SK-N-SH (cell line): ENCODE measurements at regions not wholly inside any gene's neighbourhood (a gene's known extent, or its start where the extent isn't known, plus 50 kb on each side); places are given as distances from the start of the nearest gene placed in this dataset.

Experiments
- CTCF ChIA-PET: fragments of 300-600, 350-600 bp; formaldehyde crosslinking; extraction: SDS; loops from one replicate; lab custom pipeline; 2021; lab: Yijun Ruan, JAX
- POLR2A ChIA-PET: fragments of 350-600 bp; sonication (Branson Sonifier 250); formaldehyde crosslinking; extraction: SDS; loops from one replicate; lab custom pipeline; 2020; ENCODE audit warnings: antibody characterized with exemption, inconsistent platforms; lab: Yijun Ruan, JAX
- DNase-seq: peaks from one replicate; pipeline ENCODE4 v3.0.0; 2012
- H2AFZ ChIP-seq: fragments of 200-600 bp; sonication (generic); 2 replicates; pipeline ENCODE4 v1.8.1; 2016; ENCODE audit warnings: antibody characterized with exemption, mild to moderate bottlenecking, low read depth
- H3F3A ChIP-seq: fragments of 200-600 bp; sonication (generic); replicated peaks from 2 replicates; pipeline ENCODE3; 2016; ENCODE audit warnings: antibody characterized with exemption, mild to moderate bottlenecking; ENCODE audit not compliant: insufficient read depth
- H3K27ac ChIP-seq, 2 experiments: fragments of 200-500 bp in 1 of 2; fragments of 200-600 bp in 1 of 2; sonication (Bioruptor generic) in 1 of 2; sonication (generic), shearing (Covaris generic) in 1 of 2; 2 replicates each; pipeline versions ENCODE4 v1.5.1 to v1.6.1; 2014 to 2016; ENCODE audit warnings: low read depth in 2 of 2, inconsistent platforms in 1 of 2, low read length in 1 of 2, mild to moderate bottlenecking in 1 of 2, mixed read lengths in 1 of 2
- H3K27me3 ChIP-seq: fragments of 200-600 bp; sonication (generic), shearing (Covaris generic); 2 replicates; pipeline ENCODE4 v1.6.1; 2016; ENCODE audit warnings: mixed run types; ENCODE audit not compliant: insufficient read depth
- H3K36me3 ChIP-seq, 2 experiments: fragments of 200-500 bp in 1 of 2; fragments of 200-600 bp in 1 of 2; sonication (Bioruptor generic) in 1 of 2; sonication (generic) in 1 of 2; replicated peaks in 1 of 2; 2 replicates each; pipeline versions ENCODE3 to v1.5.1; 2014 to 2016; ENCODE audit warnings: low read length in 1 of 2, mild to moderate bottlenecking in 1 of 2; ENCODE audit not compliant: insufficient read depth in 2 of 2, control insufficient read depth in 1 of 2
- H3K4me1 ChIP-seq, 2 experiments: fragments of 200-500 bp in 1 of 2; fragments of 200-600 bp in 1 of 2; sonication (Bioruptor generic) in 1 of 2; sonication (generic), shearing (Covaris generic) in 1 of 2; 2 replicates each; pipeline versions ENCODE4 v1.5.1 to v1.6.1; 2014 to 2016; ENCODE audit warnings: low read depth in 1 of 2, low read length in 1 of 2, mixed run types in 1 of 2; ENCODE audit not compliant: insufficient read depth in 2 of 2, control insufficient read depth in 1 of 2
- H3K4me2 ChIP-seq: fragments of 200-600 bp; sonication (generic), shearing (Covaris generic); 2 replicates; pipeline ENCODE4 v1.6.1; 2017; ENCODE audit warnings: mixed run types
- H3K4me3 ChIP-seq, 2 experiments: fragments of 200-500 bp in 1 of 2; fragments of 200-600 bp in 1 of 2; sonication (Bioruptor generic) in 1 of 2; sonication (generic), shearing (Covaris generic) in 1 of 2; 2 replicates each; pipeline versions ENCODE4 v1.5.1 to v1.8.1; 2014 to 2016; ENCODE audit warnings: low read depth in 2 of 2, inconsistent platforms in 1 of 2, low read length in 1 of 2, mild to moderate bottlenecking in 1 of 2, mixed read lengths in 1 of 2, moderate library complexity in 1 of 2
- H3K79me2 ChIP-seq: fragments of 200-600 bp; sonication (generic); 2 replicates; pipeline ENCODE4 v1.8.1; 2017; ENCODE audit warnings: mild to moderate bottlenecking; ENCODE audit not compliant: insufficient read depth
- H3K9ac ChIP-seq: fragments of 200-600 bp; sonication (generic); 2 replicates; pipeline ENCODE4 v1.6.1; 2017; ENCODE audit warnings: mixed run types
- H3K9me2 ChIP-seq: fragments of 200-600 bp; sonication (generic); 2 replicates; pipeline ENCODE4 v1.6.1; 2017; ENCODE audit warnings: mixed run types
- H3K9me3 ChIP-seq: fragments of 200-600 bp; sonication (generic); 2 replicates; pipeline ENCODE4 v1.6.1; 2017; ENCODE audit warnings: mixed run types, mild to moderate bottlenecking, moderate library complexity
- H4K20me1 ChIP-seq: fragments of 200-600 bp; sonication (generic); 2 replicates; pipeline ENCODE4 v1.6.1; 2017; ENCODE audit warnings: mild to moderate bottlenecking, mixed run types; ENCODE audit not compliant: insufficient read depth
- EP300 ChIP-seq, 2 experiments: IDR thresholded peaks; 2 replicates each; pipeline versions ENCODE4 v1.4.0 to v1.6.1; 2012; ENCODE audit warnings: borderline replicate concordance in 1 of 2, low read depth in 1 of 2, low read length in 1 of 2
- FOSL2 ChIP-seq: IDR thresholded peaks from 2 replicates; pipeline ENCODE4 v1.4.0; 2012; ENCODE audit warnings: low read depth, mild to moderate bottlenecking, moderate library complexity, borderline replicate concordance
- FOXJ3 ChIP-seq: sonication (generic); formaldehyde crosslinking; IDR thresholded peaks from 2 replicates; pipeline ENCODE4 v1.5.1; 2020; ENCODE audit warnings: mild to moderate bottlenecking, missing genetic modification reagents
- FOXM1 ChIP-seq: IDR thresholded peaks from 2 replicates; pipeline ENCODE4 v1.4.0; 2012; ENCODE audit warnings: low read depth, mild to moderate bottlenecking
- GABPA ChIP-seq: IDR thresholded peaks from 2 replicates; pipeline ENCODE4 v1.4.0; 2012; ENCODE audit warnings: low read depth, mild to moderate bottlenecking
- GATA2 ChIP-seq: sonication (generic); formaldehyde crosslinking; IDR thresholded peaks from 2 replicates; pipeline ENCODE4 v1.5.0; 2020; ENCODE audit warnings: mild to moderate bottlenecking, missing genetic modification reagents
- MEF2A ChIP-seq: IDR thresholded peaks from 2 replicates; pipeline ENCODE4 v1.4.0; 2012; ENCODE audit warnings: low read depth, borderline replicate concordance
- NFIC ChIP-seq: IDR thresholded peaks from 2 replicates; pipeline ENCODE4 v1.4.0; 2012; ENCODE audit warnings: borderline replicate concordance
- PBX3 ChIP-seq: IDR thresholded peaks from 2 replicates; pipeline ENCODE4; 2012
- POLR2AphosphoS5 ChIP-seq: IDR thresholded peaks from 2 replicates; pipeline ENCODE4 v1.6.1; 2012; ENCODE audit warnings: low read depth, low read length
- RAD21 ChIP-seq: IDR thresholded peaks from 2 replicates; pipeline ENCODE4 v1.6.1; 2012; ENCODE audit warnings: mild to moderate bottlenecking, low read length
- RCOR1 ChIP-seq: fragments of 150-350 bp; IDR thresholded peaks from 2 replicates; pipeline ENCODE4 v1.6.1; 2017; ENCODE audit warnings: antibody characterized with exemption, low read length
- RFX5 ChIP-seq: IDR thresholded peaks from 2 replicates; pipeline ENCODE4 v1.6.1; 2012; ENCODE audit warnings: mild to moderate bottlenecking, improper control_type of control experiment, low read length
- RXRA ChIP-seq: IDR thresholded peaks from 2 replicates; pipeline ENCODE4 v1.4.0; 2012; ENCODE audit warnings: low read depth, mild to moderate bottlenecking, borderline replicate concordance
- SIN3A ChIP-seq: IDR thresholded peaks from 2 replicates; pipeline ENCODE4 v1.6.1; 2012; ENCODE audit warnings: low read depth, mild to moderate bottlenecking, low read length, moderate library complexity, borderline replicate concordance
- TAF1 ChIP-seq: IDR thresholded peaks from 2 replicates; pipeline ENCODE4 v1.6.1; 2012; ENCODE audit warnings: low read depth, mild to moderate bottlenecking, low read length, moderate library complexity, borderline replicate concordance
- TCF12 ChIP-seq: IDR thresholded peaks from 2 replicates; pipeline ENCODE4 v1.4.0; 2012
- TEAD4 ChIP-seq: IDR thresholded peaks from 2 replicates; pipeline ENCODE4 v1.4.0; 2012; ENCODE audit warnings: mild to moderate bottlenecking, borderline replicate concordance; ENCODE audit not compliant: insufficient read depth
- USF1 ChIP-seq: IDR thresholded peaks from 2 replicates; pipeline ENCODE4 v1.4.0; 2012; ENCODE audit warnings: low read depth, borderline replicate concordance
- YY1 ChIP-seq: IDR thresholded peaks from 2 replicates; pipeline ENCODE4 v1.4.0; 2012; ENCODE audit warnings: low read depth, mild to moderate bottlenecking
- WGBS: methylation state at CpG from one replicate; pipeline ENCODE4 v1.1.6; 2017; ENCODE audit warnings: low lambda C conversion rate; 5-methylcytosine and 5-hydroxymethylcytosine counted together
- TF ChIP-seq, protein P1 (sequence below): fragments of 150-350 bp; IDR thresholded peaks from 2 replicates; pipeline ENCODE4 v1.6.1; 2017; ENCODE audit warnings: antibody characterized with exemption, low read length, low read depth, borderline replicate concordance
- TF ChIP-seq, protein P2 (sequence below): fragments of 200-600 bp; sonication (generic); IDR thresholded peaks from 2 replicates; pipeline ENCODE4 v1.6.1; 2017; ENCODE audit warnings: antibody characterized with exemption, mild to moderate bottlenecking, moderate library complexity

DNA sequence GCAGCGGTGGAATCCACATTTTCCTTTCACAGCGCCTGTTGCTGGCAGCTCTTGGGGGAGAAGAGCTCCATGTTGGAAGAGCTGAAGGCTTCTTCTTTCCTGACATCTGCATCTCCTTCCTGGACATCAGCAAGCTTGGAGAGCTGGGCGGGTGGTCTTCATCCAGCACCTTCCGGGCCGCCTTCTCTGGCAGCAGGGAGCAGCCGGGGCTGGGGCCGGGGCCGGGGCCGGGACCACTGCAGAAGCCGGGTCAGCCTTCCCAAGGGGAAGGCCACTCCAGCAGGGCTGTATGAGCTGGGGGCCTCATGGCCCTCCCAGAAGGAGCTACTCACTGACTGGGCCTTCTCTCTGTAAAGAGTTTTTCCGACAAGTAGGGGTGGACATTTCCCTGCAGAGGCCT is 787.5 kb downstream of the TLE4 start:
- H3K79me2 ChIP-seq: no peaks in the 10 kb centered on the region
- TF ChIP-seq, protein P1, sequence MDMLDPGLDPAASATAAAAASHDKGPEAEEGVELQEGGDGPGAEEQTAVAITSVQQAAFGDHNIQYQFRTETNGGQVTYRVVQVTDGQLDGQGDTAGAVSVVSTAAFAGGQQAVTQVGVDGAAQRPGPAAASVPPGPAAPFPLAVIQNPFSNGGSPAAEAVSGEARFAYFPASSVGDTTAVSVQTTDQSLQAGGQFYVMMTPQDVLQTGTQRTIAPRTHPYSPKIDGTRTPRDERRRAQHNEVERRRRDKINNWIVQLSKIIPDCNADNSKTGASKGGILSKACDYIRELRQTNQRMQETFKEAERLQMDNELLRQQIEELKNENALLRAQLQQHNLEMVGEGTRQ: no peak
- TF ChIP-seq TCF12 (no peak), GABPA (no peak), FOXM1 (no peak), NFIC (no peak), RAD21 (no peak), TAF1 (no peak), FOSL2 (no peak), MEF2A (no peak)
- TF ChIP-seq, all 33 proteins: peak for 0
- Histone ChIP-seq H2AFZ (no peak overlapping the region), H3K4me3 (no peak overlapping the region), H3K9ac (no peak overlapping the region), H3K9me3 (no peaks in the 10 kb centered on the region), H3F3A (no peaks in the 10 kb centered on the region), H3K4me2 (no peak overlapping the region), H3K27ac (no peak overlapping the region), H4K20me1 (no peaks in the 10 kb centered on the region), H3K4me1 (no peaks in the 10 kb centered on the region), H3K36me3 (no peaks in the 10 kb centered on the region), H3K27me3 (no peaks in the 10 kb centered on the region), H3K9me2 (no peaks in the 10 kb centered on the region)
- WGBS: 54% methylated on average over 8 of the region's 11 CpGs
- POLR2A ChIA-PET: no interaction called here
- CTCF ChIA-PET: no interaction called here
- DNase-seq: no peak

DNA sequence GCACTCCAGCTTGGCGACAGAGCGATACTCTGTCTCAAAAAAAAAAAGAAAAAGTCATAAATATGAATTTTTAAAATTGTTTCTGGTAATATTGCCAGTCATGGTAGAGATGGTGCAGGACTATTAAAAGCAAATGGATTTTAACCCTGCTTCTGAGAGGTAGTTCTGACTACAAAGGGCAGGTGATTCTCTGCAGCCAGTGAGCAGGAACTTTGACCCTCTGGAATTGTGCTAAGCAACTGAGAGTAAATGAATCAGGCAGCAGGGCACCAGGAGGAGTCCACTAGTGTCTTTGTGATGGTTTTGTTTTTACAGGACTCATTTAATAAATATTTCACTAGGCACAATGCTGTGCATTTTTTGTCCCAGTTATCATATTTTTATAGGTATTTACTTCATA is 781.2 kb downstream of the TLE4 start:
- TF ChIP-seq SIN3A: no peak
- TF ChIP-seq EP300 (IDR thresholded peaks at IDR 0.05; ENCODE audit: borderline replicate concordance in 1 of 2, low read depth in 1 of 2, low read length in 1 of 2): no peak
- no peak for TF ChIP-seq POLR2AphosphoS5
- TF ChIP-seq RFX5: no peak
- TF ChIP-seq PBX3: no peak
- TF ChIP-seq TAF1: no peak
- TF ChIP-seq FOXJ3 (CRISPR knock-in tag): no peak
- TF ChIP-seq RCOR1: no peak
- TF ChIP-seq YY1: no peak
- TF ChIP-seq RXRA: no peak
- TF ChIP-seq, protein P2, sequence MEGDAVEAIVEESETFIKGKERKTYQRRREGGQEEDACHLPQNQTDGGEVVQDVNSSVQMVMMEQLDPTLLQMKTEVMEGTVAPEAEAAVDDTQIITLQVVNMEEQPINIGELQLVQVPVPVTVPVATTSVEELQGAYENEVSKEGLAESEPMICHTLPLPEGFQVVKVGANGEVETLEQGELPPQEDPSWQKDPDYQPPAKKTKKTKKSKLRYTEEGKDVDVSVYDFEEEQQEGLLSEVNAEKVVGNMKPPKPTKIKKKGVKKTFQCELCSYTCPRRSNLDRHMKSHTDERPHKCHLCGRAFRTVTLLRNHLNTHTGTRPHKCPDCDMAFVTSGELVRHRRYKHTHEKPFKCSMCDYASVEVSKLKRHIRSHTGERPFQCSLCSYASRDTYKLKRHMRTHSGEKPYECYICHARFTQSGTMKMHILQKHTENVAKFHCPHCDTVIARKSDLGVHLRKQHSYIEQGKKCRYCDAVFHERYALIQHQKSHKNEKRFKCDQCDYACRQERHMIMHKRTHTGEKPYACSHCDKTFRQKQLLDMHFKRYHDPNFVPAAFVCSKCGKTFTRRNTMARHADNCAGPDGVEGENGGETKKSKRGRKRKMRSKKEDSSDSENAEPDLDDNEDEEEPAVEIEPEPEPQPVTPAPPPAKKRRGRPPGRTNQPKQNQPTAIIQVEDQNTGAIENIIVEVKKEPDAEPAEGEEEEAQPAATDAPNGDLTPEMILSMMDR: no peak
- TF ChIP-seq GATA2 (CRISPR knock-in tag): no peak
- no peak for TF ChIP-seq USF1
- TF ChIP-seq TEAD4: no peak
- 47% methylated on average over 2 of the region's 2 CpGs for WGBS
- Histone ChIP-seq H3F3A (no peaks in the 10 kb centered on the region), H3K27ac (no peak overlapping the region), H3K4me2 (no peak overlapping the region), H3K9ac (no peak overlapping the region), H3K9me2 (no peaks in the 10 kb centered on the region), H3K4me3 (no peak overlapping the region), H4K20me1 (no peaks in the 10 kb centered on the region), H2AFZ (no peak overlapping the region), H3K79me2 (no peaks in the 10 kb centered on the region), H3K36me3 (no peaks in the 10 kb centered on the region), H3K27me3 (no peaks in the 10 kb centered on the region), H3K4me1 (no peaks in the 10 kb centered on the region), H3K9me3 (no peaks in the 10 kb centered on the region)
- no peak for DNase-seq
- ChIA-PET CTCF (no interaction called here), POLR2A (no interaction called here)
